Body of pancreas (tissue), 4 donors: ENCODE measurements at regions not wholly inside any gene's neighbourhood (a gene's known extent, or its start where the extent isn't known, plus 50 kb on each side); places are given as distances from the start of the nearest gene placed in this dataset.

Experiments
- CTCF ChIP-seq, 7 experiments: fragments of 450-650 bp in 4 of 7; fragments of 200-600 bp in 3 of 7; sonication (generic) in 3 of 7; IDR thresholded peaks; one replicate each; pipeline ENCODE4 v1.5.1; 2016 to 2019; ENCODE audit warnings: antibody characterized with exemption in 7 of 7
- POLR2A ChIP-seq, 3 donors: fragments of 450-650 bp; IDR thresholded peaks; one replicate each; pipeline ENCODE4 v1.6.1; 2016; ENCODE audit warnings: antibody characterized with exemption in 3 of 3, mild to moderate bottlenecking in 2 of 3

GRCh38 chr10:108034829-108035228 lies 870.3 kb upstream of the SORCS1 start:
- TF ChIP-seq CTCF (IDR thresholded peaks at IDR 0.05) (no peak), POLR2A (IDR thresholded peaks at IDR 0.05) (no peak)
